Endothelial cell of umbilical vein (primary cell): ENCODE measurements at regions not wholly inside any gene's neighbourhood (a gene's known extent, or its start where the extent isn't known, plus 50 kb on each side); places are given as distances from the start of the nearest gene placed in this dataset.

Experiments
- BruUV-seq: library from RNA; stranded (reverse); fragments of 400-500 nt; replicated peaks from 2 replicates; lab custom pipeline; 2021; lab: Mats Ljungman, UMichigan
- CTCF ChIA-PET: fragments of 300-600, 350-600 bp; sonication (Branson Sonifier 250); formaldehyde crosslinking; loops from one replicate; lab custom pipeline; 2021; ENCODE audit warnings: antibody characterized with exemption, inconsistent platforms; lab: Charles Lee
- POLR2A ChIA-PET: fragments of 300-600, 350-600 bp; sonication (Branson Sonifier 250); formaldehyde crosslinking; loops from one replicate; lab custom pipeline; 2021; ENCODE audit warnings: antibody characterized with exemption, inconsistent platforms; lab: Charles Lee
- DNase-seq: peaks from one replicate; pipeline ENCODE4 v3.0.0-alpha.2; 2011; ENCODE audit warnings: low read depth, low spot score
- FAIRE-seq: peaks from 2 replicates; lab custom pipeline; 2011; peaks lifted over from hg19 to GRCh38; lab: Jason Lieb, UNC
- H2AFZ ChIP-seq: 2 replicates; pipeline ENCODE4 v1.6.0; 2012; ENCODE audit warnings: low read depth, low read length, control low read depth, inconsistent platforms
- H3K27ac ChIP-seq: 2 replicates; pipeline ENCODE4 v1.5.1; 2011; ENCODE audit warnings: low read depth, mild to moderate bottlenecking, control low read depth, low read length, moderate library complexity; ENCODE audit not compliant: insufficient read depth
- H3K27me3 ChIP-seq, 2 experiments: 2 replicates each; pipeline versions ENCODE4 v1.6.0 to v1.6.1; 2011; ENCODE audit warnings: low read length in 2 of 2, mixed read lengths in 1 of 2; ENCODE audit not compliant: control insufficient read depth in 2 of 2, insufficient read depth in 2 of 2
- H3K36me3 ChIP-seq, 2 experiments: 2 replicates in 1 of 2; 3 replicates in 1 of 2; pipeline ENCODE4 v1.5.1; 2011; ENCODE audit warnings: low read length in 2 of 2, mild to moderate bottlenecking in 1 of 2, moderate library complexity in 1 of 2; ENCODE audit not compliant: control insufficient read depth in 2 of 2, insufficient read depth in 2 of 2; ENCODE audit errors: extremely low read depth in 1 of 2
- H3K4me1 ChIP-seq: 3 replicates; pipeline ENCODE4 v1.5.1; 2011; ENCODE audit warnings: mild to moderate bottlenecking, low read length; ENCODE audit not compliant: control insufficient read depth, insufficient read depth; ENCODE audit errors: extremely low read depth
- H3K4me2 ChIP-seq: 2 replicates; pipeline ENCODE4 v1.6.1; 2011; ENCODE audit warnings: low read length, control low read depth, mixed read lengths; ENCODE audit not compliant: insufficient read depth
- H3K4me3 ChIP-seq, 3 experiments: fragments of 200-600 bp in 1 of 3; sonication (generic), shearing (Covaris generic) in 1 of 3; replicated peaks in 1 of 3; 2 replicates each; pipeline ENCODE4 v1.5.1; 2011 to 2016; ENCODE audit warnings: control low read depth in 3 of 3, low read length in 3 of 3, mild to moderate bottlenecking in 2 of 3, inconsistent platforms in 1 of 3, low read depth in 1 of 3, moderate library complexity in 1 of 3; ENCODE audit not compliant: insufficient read depth in 1 of 3
- H3K79me2 ChIP-seq: 2 replicates; pipeline ENCODE4 v1.6.0; 2012; ENCODE audit warnings: low read length, inconsistent platforms; ENCODE audit not compliant: control insufficient read depth, insufficient read depth
- H3K9ac ChIP-seq: replicated peaks from 2 replicates; pipeline ENCODE3; 2011; ENCODE audit warnings: low read length, control low read depth; ENCODE audit not compliant: insufficient read depth; ENCODE audit errors: extremely low read depth
- H3K9me1 ChIP-seq: replicated peaks from 3 replicates; pipeline ENCODE4 v1.6.0; 2011; ENCODE audit warnings: mild to moderate bottlenecking, low read length; ENCODE audit not compliant: control insufficient read depth, insufficient read depth; ENCODE audit errors: extremely low read depth
- H3K9me3 ChIP-seq: replicated peaks from 2 replicates; pipeline ENCODE4 v1.5.1; 2012; ENCODE audit warnings: low read length, inconsistent platforms; ENCODE audit not compliant: control insufficient read depth, insufficient read depth
- H4K20me1 ChIP-seq: replicated peaks from 2 replicates; pipeline ENCODE3; 2011; ENCODE audit warnings: mild to moderate bottlenecking, low read length; ENCODE audit not compliant: control insufficient read depth, insufficient read depth; ENCODE audit errors: extremely low read depth
- CTCF ChIP-seq, 2 donors: IDR thresholded peaks; 1 replicate in 1 of 2; 2 replicates in 1 of 2; pipeline ENCODE4 v1.5.1; 2011; ENCODE audit warnings: low read length in 2 of 2, mild to moderate bottlenecking in 2 of 2, moderate library complexity in 2 of 2, control low read depth in 1 of 2, inconsistent platforms in 1 of 2, low read depth in 1 of 2; ENCODE audit not compliant: insufficient read depth in 1 of 2; ENCODE audit errors: extremely low read depth in 1 of 2
- EZH2 ChIP-seq: IDR thresholded peaks from 2 replicates; pipeline ENCODE4 v1.6.1; 2012; ENCODE audit warnings: borderline replicate concordance, low read depth, mild to moderate bottlenecking, moderate library complexity, low read length, inconsistent platforms; ENCODE audit not compliant: severe bottlenecking
- FOS ChIP-seq: IDR thresholded peaks from 2 replicates; pipeline ENCODE4 v1.6.1; 2011; ENCODE audit warnings: mild to moderate bottlenecking, low read length, moderate library complexity, borderline replicate concordance; ENCODE audit not compliant: insufficient read depth
- GATA2 ChIP-seq: IDR thresholded peaks from 2 replicates; pipeline ENCODE4 v1.7.0; 2011; ENCODE audit warnings: low read depth, mild to moderate bottlenecking, moderate library complexity, mixed read lengths, low read length; ENCODE audit not compliant: insufficient read length, insufficient read depth
- JUN ChIP-seq: IDR thresholded peaks from 2 replicates; pipeline ENCODE4 v1.6.1; 2011; ENCODE audit warnings: borderline replicate concordance, low read depth; ENCODE audit not compliant: insufficient read length, insufficient read depth
- MAX ChIP-seq: IDR thresholded peaks from 2 replicates; pipeline ENCODE4 v1.6.1; 2011; ENCODE audit not compliant: insufficient read depth, insufficient read length
- MYC ChIP-seq: IDR thresholded peaks from one replicate; pipeline ENCODE4 v1.6.1; 2011; ENCODE audit warnings: mild to moderate bottlenecking, low read depth, low read length
- POLR2A ChIP-seq: IDR thresholded peaks from 2 replicates; pipeline ENCODE4 v1.6.1; 2012; ENCODE audit warnings: low read depth, mild to moderate bottlenecking, control low read depth, low read length
- POLR2AphosphoS5 ChIP-seq: IDR thresholded peaks from 2 replicates; pipeline ENCODE4 v1.6.1; 2012; ENCODE audit warnings: low read depth, mild to moderate bottlenecking, control low read depth, low read length, moderate library complexity; ENCODE audit not compliant: insufficient read depth
- dilution Hi-C: fragments of 300-500 bp; cut with MboI; formaldehyde crosslinking; loops from one replicate; pipeline ENCODE4 v1.15.0; 2019; ENCODE audit warnings: low sequenced_read_pairs; ENCODE audit not compliant: extremely low pct_ligation_motif_present
- intact Hi-C: fragments of 100-400 bp; cut with micrococcal nuclease; formaldehyde crosslinking; loops from one replicate; pipeline ENCODE4 v1.10.0; 2022

- no peak for TF ChIP-seq POLR2A
- TF ChIP-seq FOS, result no peak
- TF ChIP-seq GATA2, result no peak
- no peak for TF ChIP-seq MYC
- no peak for TF ChIP-seq JUN
- TF ChIP-seq EZH2, result no peak
- TF ChIP-seq MAX, result no peak
- no peak for TF ChIP-seq CTCF (IDR thresholded peaks at IDR 0.05; ENCODE audit: extremely low read depth in 1 of 2, insufficient read depth in 1 of 2, low read depth in 1 of 2, low read length in 2 of 2)
- no peak for TF ChIP-seq POLR2AphosphoS5
- Histone ChIP-seq H2AFZ (no peak overlapping the region), H3K4me3 (no peak overlapping the region), H3K9me1 (no peaks in the 10 kb centered on the region), H3K79me2 (no peaks in the 10 kb centered on the region), H3K9ac (no peak overlapping the region), H3K27me3 (no peaks in the 10 kb centered on the region), H3K4me1 (no peaks in the 10 kb centered on the region), H3K36me3 (no peaks in the 10 kb centered on the region), H3K4me2 (no peak overlapping the region), H4K20me1 (no peaks in the 10 kb centered on the region), H3K27ac (no peak overlapping the region), H3K9me3 (no peaks in the 10 kb centered on the region)
- dilution Hi-C loops, result no loop called here
- ChIA-PET CTCF (no interaction called here), POLR2A (no interaction called here)
- DNase-seq, result no peak
- BruUV-seq, result no TSS peak
- no peak for FAIRE-seq
- intact Hi-C loops, result no loop called here
Observed at GRCh38 chr3:166248784-166249183, 411.6 kb upstream of the BCHE start.
